GM21723 (cell line): ENCODE measurements at regions not wholly inside any gene's neighbourhood (a gene's known extent, or its start where the extent isn't known, plus 50 kb on each side); places are given as distances from the start of the nearest gene placed in this dataset.

Source experiments
- ATAC-seq: cut with Tn5 transposase; IDR thresholded peaks from one replicate; pipeline ENCODE4 v1.9.1; 2021; ENCODE audit warnings: mild to moderate bottlenecking, moderate library complexity; ENCODE audit not compliant: unreplicated experiment

GRCh38 chr3:83729576-83729975 is 1229.2 kb upstream of the CADM2 start:
- ATAC-seq = no peak

GRCh38 chr3:83734656-83735055 is 1224.1 kb upstream of the CADM2 start:
- no peak for ATAC-seq

DNA sequence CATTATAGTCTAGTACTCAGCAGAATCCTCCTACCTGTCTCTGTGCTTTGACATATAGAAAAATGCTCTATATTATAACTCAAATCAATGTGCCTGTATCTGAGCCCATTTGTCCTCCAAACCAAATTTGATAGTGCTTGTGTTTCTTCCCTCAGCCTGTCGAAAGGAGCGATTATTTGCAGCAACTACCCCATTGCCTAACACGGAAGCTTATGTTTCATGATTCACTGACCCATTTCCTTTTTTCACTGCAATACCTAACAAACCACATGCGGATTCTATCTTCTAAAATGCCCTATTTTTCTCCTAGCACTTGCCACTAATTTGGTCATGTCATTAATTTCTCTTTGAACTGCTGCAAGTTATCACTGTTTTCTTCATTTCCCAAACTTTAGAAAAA is 1220.6 kb upstream of the CADM2 start:
- no peak for ATAC-seq

GRCh38 chr3:83740504-83740903 is 1218.3 kb upstream of the CADM2 start:
- ATAC-seq = no peak

DNA sequence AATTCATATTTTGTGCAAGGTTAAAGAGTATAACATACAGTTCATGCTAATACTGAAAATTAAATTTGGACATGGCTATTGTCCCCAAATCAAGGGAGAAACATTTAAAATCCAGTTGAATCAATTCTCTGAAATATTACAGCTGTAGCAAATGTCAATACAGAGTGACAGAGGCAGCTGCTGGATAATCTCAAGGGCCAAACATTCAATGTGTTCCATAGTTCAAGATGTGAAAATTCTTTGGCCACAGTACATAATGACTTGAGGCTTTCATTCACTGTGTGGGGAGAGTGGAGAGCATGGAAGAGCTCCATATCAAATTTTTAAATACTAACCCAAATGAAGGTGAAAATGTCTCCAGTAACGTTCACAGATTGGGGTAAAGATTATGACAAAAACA is 1192.8 kb upstream of the CADM2 start:
- no peak for ATAC-seq

DNA sequence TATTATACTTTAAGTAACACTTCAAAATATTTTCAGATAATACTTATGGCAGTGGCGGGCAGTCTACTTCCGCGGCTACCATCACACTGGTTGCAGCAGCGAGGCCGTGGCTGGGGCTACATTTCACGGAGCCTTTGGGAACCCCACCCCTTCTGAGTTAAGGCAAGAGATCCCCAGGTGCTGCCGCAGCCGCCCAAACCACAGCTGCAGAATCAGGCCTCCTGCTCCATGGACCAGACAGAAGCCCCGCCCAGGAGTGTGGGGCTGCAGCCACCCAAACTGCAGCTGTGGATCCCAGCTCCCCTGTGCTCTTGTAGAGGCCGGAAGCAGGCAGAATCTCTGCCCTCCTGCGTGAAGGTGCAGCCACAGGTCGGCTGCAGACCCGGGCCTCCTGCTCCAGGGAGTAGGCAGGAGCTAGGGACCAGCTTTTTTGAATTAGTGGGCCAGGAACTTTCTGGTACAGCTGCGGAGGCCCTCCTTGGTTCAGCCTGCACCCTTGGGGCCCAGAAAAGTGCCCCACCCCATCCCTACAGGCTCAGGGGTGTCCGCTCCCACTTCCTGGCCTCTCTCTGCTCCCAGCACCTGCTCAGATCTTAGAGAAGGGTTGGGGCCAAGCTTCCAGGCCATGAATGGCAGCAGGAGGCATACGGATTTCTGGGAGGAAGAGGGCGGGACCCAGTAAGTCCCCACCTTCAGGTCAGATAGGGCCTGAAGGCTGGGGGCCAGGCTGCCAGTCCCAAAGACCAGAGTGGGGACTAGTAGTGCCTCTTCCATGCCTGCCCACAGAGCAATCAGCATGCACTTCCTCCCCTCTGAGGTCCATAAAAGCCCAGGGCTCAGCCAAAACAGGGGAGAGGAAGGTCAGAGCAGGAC is 1188.8 kb upstream of the CADM2 start:
- ATAC-seq = no peak

DNA sequence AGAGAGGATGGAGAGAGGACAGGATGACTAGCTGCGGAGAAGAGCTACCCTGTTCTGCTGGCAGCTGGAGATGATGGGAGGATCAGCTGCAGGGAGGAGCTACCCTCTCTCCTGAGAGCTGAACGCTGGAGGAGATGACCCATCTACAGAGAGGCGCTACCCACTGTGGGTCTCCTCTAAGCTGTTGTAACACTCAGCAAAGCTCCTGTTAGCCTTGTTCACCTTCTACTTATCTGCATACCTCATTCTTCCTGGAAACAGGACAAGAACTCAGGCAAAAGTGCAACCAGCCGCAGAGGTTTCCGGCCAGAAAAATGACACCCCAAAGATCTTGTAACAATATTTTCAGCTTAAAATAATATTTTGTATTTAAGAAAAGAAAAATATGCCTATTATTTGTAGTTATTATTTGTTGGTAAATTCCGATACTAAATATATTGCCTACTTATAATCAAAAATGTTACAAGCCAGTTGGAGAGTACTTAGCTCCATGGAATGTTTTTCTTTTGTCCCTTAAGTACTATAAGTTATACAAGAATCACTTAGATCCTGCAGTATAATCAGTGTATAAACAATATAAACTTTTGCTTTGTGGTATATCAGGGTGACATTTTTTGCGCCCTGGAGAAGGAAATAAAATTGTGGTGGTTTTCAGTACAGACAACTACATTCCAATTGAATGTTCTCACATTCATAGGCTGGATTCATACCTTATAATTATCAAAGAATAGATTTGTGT is 1188.0 kb upstream of the CADM2 start:
- ATAC-seq = no peak

GRCh38 chr3:83802801-83803200 is 1156.0 kb upstream of the CADM2 start:
- no peak for ATAC-seq

DNA sequence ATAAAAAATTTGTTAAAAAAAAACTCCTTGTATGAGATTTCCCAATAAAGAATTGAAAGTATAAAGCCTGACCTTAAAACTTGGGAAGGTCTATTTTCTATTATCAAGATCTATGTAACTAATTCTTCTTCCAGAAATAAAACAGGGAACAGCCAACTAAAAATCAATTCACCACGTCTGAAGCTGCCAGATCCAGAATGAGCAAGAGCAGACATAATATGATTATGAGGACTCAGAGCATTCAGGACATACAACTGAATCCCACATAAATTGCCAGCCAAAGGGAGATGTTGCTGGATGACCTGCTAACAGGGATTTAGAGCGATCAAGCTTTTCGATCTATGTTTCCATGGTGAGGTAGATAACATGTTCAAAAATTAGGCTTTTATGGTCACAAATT is 1151.3 kb upstream of the CADM2 start:
- ATAC-seq = no peak

- no peak for ATAC-seq
Observed at GRCh38 chr3:83813176-83813575, 1145.6 kb upstream of the CADM2 start.

GRCh38 chr3:83816653-83817052 is 1142.1 kb upstream of the CADM2 start:
- ATAC-seq = no peak

GRCh38 chr3:83821506-83821905 is 1137.3 kb upstream of the CADM2 start:
- ATAC-seq = no peak

DNA sequence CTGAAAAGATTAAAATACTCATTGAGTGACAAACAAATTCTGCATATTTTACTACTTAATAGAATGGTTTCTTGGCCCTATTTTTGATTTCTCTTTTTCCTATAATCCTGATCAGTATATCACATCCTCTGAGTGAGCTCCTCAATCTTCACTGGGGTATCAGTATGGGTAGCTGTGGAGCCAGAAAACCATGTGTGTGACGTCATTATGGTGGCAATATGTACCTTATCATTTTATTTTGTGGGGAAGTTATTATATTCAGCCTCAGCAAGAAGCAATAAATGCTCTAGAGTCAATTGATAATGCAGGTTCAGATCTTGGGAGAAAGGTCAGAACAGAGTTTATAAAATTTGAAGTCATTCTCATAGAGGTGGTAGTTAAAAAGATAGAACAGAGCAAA is 1135.7 kb upstream of the CADM2 start:
- ATAC-seq = no peak

GRCh38 chr3:83835040-83835439 is 1123.7 kb upstream of the CADM2 start:
- no peak for ATAC-seq

GRCh38 chr3:83842511-83842910 is 1116.3 kb upstream of the CADM2 start:
- ATAC-seq = no peak

DNA sequence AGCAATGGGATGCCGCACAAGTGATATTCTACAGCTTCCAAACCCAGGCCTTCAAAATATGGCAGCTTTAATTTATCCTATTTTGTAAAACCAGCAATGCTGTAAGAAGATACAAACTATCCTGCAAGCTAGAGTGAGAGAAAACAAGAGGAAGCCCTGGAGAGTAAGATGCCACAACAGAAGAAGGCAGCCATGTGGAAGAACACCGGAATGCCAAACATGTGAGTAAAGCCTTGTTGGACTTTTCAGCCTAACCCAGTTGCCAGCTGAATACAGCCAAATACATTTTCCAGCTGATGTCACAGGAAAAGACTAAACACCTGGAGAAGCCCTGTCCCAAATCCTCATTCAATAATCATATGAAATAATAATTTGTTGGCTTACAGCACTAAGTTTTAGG is 1115.1 kb upstream of the CADM2 start:
- no peak for ATAC-seq

DNA sequence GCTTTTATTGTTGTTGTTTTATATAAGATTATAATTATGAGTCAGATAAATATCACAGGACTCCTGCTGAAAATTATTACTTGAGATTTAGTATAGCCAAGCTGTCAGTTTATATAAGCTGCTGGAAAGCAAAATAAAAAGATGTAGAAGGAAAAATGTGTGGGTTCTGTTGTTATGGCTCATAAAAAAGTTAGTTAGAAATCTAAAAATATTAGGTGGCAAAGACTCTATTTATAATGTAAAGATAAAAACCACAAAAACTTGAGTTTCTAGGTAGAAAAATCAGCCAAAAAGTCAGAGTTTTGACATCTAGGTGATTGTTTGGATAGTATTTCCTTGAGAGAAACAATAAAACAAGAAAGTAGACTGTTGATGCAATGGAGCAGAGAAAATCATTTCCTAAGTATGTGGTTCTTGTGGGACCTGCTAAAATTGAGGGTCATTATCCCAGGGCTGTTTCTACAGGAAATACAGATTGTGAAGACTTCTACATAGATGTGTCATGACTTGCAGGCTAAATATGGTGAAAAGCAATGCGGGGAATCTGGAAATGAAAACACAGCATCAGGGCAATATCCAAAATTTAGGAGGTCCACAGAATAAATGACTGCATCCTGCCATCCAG is 1109.6 kb upstream of the CADM2 start:
- ATAC-seq = no peak

GRCh38 chr3:83863380-83863779 is 1095.4 kb upstream of the CADM2 start:
- ATAC-seq = no peak

DNA sequence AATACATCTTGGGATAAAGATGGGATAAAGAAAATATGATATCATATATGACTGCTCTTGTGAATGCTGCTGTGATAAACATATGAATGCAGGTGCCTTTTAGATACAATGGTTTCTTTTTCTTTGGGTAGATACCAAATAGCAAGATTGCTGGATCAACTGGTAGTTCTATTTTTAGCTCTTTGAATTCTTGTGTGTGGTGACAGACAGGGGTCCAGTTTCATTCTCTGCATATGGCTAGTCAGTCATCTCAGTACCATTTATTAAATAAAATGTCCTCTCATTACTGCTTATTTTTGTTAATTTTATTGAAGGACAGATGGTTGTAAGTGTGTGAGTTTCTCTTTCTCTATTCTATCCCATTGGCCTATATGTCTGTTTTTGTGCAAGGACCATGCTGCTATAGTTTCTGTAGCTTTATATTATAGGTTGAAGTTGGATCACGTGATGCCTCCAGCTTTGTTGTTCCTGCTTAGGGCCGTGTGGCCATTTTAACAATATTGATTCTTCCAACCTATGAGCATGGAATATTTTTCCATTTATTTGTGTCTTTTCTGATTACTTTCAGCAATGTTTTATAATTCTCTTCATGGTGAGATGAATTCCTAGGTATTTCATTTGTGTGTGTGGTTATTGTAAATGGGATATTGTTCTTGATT is 1089.8 kb upstream of the CADM2 start:
- no peak for ATAC-seq

GRCh38 chr3:83873550-83873949 is 1085.2 kb upstream of the CADM2 start:
- ATAC-seq = no peak

GRCh38 chr3:83877910-83878309 is 1080.9 kb upstream of the CADM2 start:
- no peak for ATAC-seq
